ENCODE measurements at regions not wholly inside any gene's neighbourhood (a gene's known extent, or its start where the extent isn't known, plus 50 kb on each side); places are given as distances from the start of the nearest gene placed in this dataset.

GRCh38 chr10:79007421-79008319, 61.1 kb upstream of the ZMIZ1 start:
- no peak for TF ChIP-seq FOXP2 (optimal IDR thresholded peaks at IDR 0.05; ENCODE audit: borderline replicate concordance, extremely low read depth, extremely low read length, insufficient read depth)
- no peak for TF ChIP-seq REST (IDR thresholded peaks at IDR 0.05; ENCODE audit: insufficient read depth in 1 of 2, low read depth in 2 of 2, low read length in 2 of 2)
- TF ChIP-seq POLR2AphosphoS5 (IDR thresholded peaks at IDR 0.05; ENCODE audit: low read depth, low read length), result no peak
- TF ChIP-seq TAF1 (IDR thresholded peaks at IDR 0.05; ENCODE audit: borderline replicate concordance, insufficient read depth, low read length), result no peak
- TF ChIP-seq SIN3A (IDR thresholded peaks at IDR 0.05; ENCODE audit: borderline replicate concordance, insufficient read depth, low read length), result no peak
